AG04450 (cell line): ENCODE measurements at regions not wholly inside any gene's neighbourhood (a gene's known extent, or its start where the extent isn't known, plus 50 kb on each side); places are given as distances from the start of the nearest gene placed in this dataset.

ENCODE experiments used
- CTCF ChIA-PET: fragments of 300-600, 350-600 bp; formaldehyde crosslinking; extraction: SDS; loops from one replicate; lab custom pipeline; 2022; ENCODE audit warnings: antibody characterized with exemption, inconsistent platforms; lab: Charles Lee
- POLR2A ChIA-PET: fragments of 350-600 bp; formaldehyde crosslinking; extraction: SDS; loops from one replicate; lab custom pipeline; 2021; ENCODE audit warnings: antibody characterized with exemption, inconsistent platforms; lab: Yijun Ruan, JAX
- DNase-seq: peaks from one replicate; pipeline ENCODE4 v3.0.0-alpha.2; 2011; ENCODE audit warnings: low read depth, low spot score
- H3K27ac ChIP-seq: one replicate; pipeline ENCODE4 v1.5.1; 2012; ENCODE audit warnings: low read depth, low read length, control low read depth
- H3K27me3 ChIP-seq: one replicate; pipeline ENCODE4 v1.6.0; 2012; ENCODE audit warnings: low read length; ENCODE audit not compliant: control insufficient read depth, insufficient read depth
- H3K4me3 ChIP-seq: 2 replicates; pipeline ENCODE4 v1.5.1; 2011; ENCODE audit warnings: mild to moderate bottlenecking, low read depth, low read length, control low read depth
- H3K9me3 ChIP-seq: 2 replicates; pipeline ENCODE4 v1.5.1; 2012; ENCODE audit warnings: low read length; ENCODE audit not compliant: control insufficient read depth, insufficient read depth
- CTCF ChIP-seq: IDR thresholded peaks from 2 replicates; pipeline ENCODE4 v1.5.1; 2011; ENCODE audit warnings: low read depth, low read length, control low read depth, inconsistent platforms

GRCh38 chr12:77767335-77767734 lies 63.4 kb upstream of the NAV3 start:
- ChIA-PET POLR2A (no interaction called here), CTCF (no interaction called here)
- Histone ChIP-seq H3K27me3 (peaks cover 2% of the 10 kb centered on the region), H3K4me3 (no peak overlapping the region), H3K27ac (no peak overlapping the region), H3K9me3 (peaks cover 14% of the 10 kb centered on the region)
- DNase-seq = no peak
- TF ChIP-seq CTCF = no peak

- peaks cover 2% of the 10 kb centered on the region for H3K27me3 ChIP-seq
- no peak for DNase-seq
- POLR2A ChIA-PET = no interaction called here
- H3K27ac ChIP-seq = no peak overlapping the region
- TF ChIP-seq CTCF = no peak
- peaks cover 14% of the 10 kb centered on the region for H3K9me3 ChIP-seq
- no peak overlapping the region for H3K4me3 ChIP-seq
- CTCF ChIA-PET = no interaction called here
Measured at GRCh38 chr12:77766224-77766623, 64.5 kb upstream of the NAV3 start.

DNA sequence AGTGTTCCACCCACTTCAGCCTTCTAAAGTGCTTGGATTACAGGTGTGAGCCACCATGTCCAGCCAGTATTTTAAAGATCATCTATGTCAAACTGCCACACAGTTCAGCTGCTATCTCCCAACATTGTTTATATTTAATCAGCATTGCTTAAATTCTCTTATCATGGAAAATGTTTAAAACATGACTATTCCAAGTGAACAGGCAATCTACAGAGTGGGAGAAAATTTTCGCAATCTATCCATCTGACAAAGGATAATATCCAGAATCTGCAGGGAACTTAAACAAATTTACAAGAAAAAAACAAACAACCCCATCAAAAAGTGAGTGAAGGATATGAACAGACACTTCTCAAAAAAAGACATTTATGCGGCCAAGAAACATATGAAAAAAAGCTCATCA lies 69.4 kb upstream of the NAV3 start:
- ChIA-PET CTCF (no interaction called here), POLR2A (no interaction called here)
- TF ChIP-seq CTCF = no peak

GRCh38 chr12:77760271-77761025 lies 70.2 kb upstream of the NAV3 start:
- H3K4me3 ChIP-seq = no peak overlapping the region
- DNase-seq = no peak
- CTCF ChIA-PET = no interaction called here
- H3K27me3 ChIP-seq = peaks cover 2% of the 10 kb centered on the region
- POLR2A ChIA-PET = no interaction called here
- H3K27ac ChIP-seq = no peak overlapping the region
- H3K9me3 ChIP-seq = no peaks in the 10 kb centered on the region
- TF ChIP-seq CTCF = no peak

More for the DNA sequence above, 69.4 kb upstream of the NAV3 start:
- Histone ChIP-seq H3K27me3 (peaks cover 2% of the 10 kb centered on the region), H3K27ac (no peak overlapping the region), H3K4me3 (no peak overlapping the region), H3K9me3 (no peaks in the 10 kb centered on the region)
- DNase-seq = no peak

- H3K4me3 ChIP-seq = no peak overlapping the region
- TF ChIP-seq CTCF = no peak
- no peak for DNase-seq
- H3K27ac ChIP-seq = no peak overlapping the region
- ChIA-PET POLR2A (no interaction called here), CTCF (no interaction called here)
- H3K9me3 ChIP-seq = no peaks in the 10 kb centered on the region
- H3K27me3 ChIP-seq = no peaks in the 10 kb centered on the region
Measured at GRCh38 chr12:77754086-77754485, 76.6 kb upstream of the NAV3 start.
